Right cardiac atrium (tissue), 5 donors: ENCODE measurements at regions not wholly inside any gene's neighbourhood (a gene's known extent, or its start where the extent isn't known, plus 50 kb on each side); places are given as distances from the start of the nearest gene placed in this dataset.

Experiments
- ATAC-seq, 2 donors: fragments of 200-7000 bp; cut with Tn5 transposase; one replicate each; pipeline versions ENCODE4 v1.8.0 to v1.9.1; 2020; ENCODE audit warnings: moderate library complexity in 2 of 2, mild to moderate bottlenecking in 1 of 2
- DNase-seq, 3 donors: peaks; one replicate each; pipeline ENCODE4 v3.0.0-alpha.2; 2020
- H3K27ac ChIP-seq: one replicate; pipeline ENCODE4 v1.5.1; 2013; ENCODE audit warnings: mild to moderate bottlenecking, low read length, control low read depth, moderate library complexity
- H3K27me3 ChIP-seq: one replicate; pipeline ENCODE4 v1.6.1; 2013; ENCODE audit not compliant: control insufficient read depth, insufficient read depth
- H3K4me1 ChIP-seq: one replicate; pipeline ENCODE4 v1.6.1; 2013; ENCODE audit warnings: low read length; ENCODE audit not compliant: control insufficient read depth, insufficient read depth
- H3K4me3 ChIP-seq: one replicate; pipeline ENCODE4 v1.5.1; 2013; ENCODE audit warnings: low read length, control low read depth
- H3K9me3 ChIP-seq: one replicate; pipeline ENCODE4 v1.6.1; 2013; ENCODE audit warnings: low read length; ENCODE audit not compliant: control insufficient read depth
- WGBS: extraction: QIAGEN DNeasy Blood & Tissue Kit; methylation state at CpG from one replicate; pipeline ENCODE4 v1.1.7; 2013; 5-methylcytosine and 5-hydroxymethylcytosine counted together
- intact Hi-C, 4 donors: fragments of 100-400 bp; cut with DNase I; formaldehyde crosslinking; loops; one replicate each; pipeline versions ENCODE4 v1.11.0 to v1.14.0; 2022 to 2023
- donor health status: healthy with polysubstance abuse.
- donor health status: DM: no; HTN: yes; CAD: no.
- donor health status: DM: no; HTN: no; CAD: no.
- donor health status: DM: no; HTN: yes; CAD: no; lungs with severe emphysema.
- donor health status: DM: yes; HTN: yes; CAD: no.

DNA sequence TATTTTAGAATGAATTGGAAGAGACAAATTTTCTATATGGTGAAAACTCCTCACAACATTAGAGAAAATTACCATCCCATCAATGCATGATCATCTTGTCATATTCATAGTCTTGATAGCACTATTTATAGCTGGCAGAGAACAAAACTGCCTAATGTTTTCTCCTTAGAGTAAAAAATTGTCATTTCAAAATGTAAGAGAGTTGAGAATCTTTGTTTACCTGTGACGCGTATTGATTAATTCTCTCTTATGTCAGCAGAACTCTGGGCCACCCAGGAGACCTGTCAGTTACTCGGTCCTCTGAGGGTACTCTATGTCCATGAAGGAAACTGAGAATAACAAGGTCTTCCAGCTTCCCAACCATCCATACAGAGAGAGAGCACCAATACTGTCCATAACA is 381.4 kb upstream of the ZP4 start:
- no peaks in the 10 kb centered on the region for H3K9me3 ChIP-seq
- H3K4me1 ChIP-seq, result no peaks in the 10 kb centered on the region
- no peaks in the 10 kb centered on the region for H3K27me3 ChIP-seq
- 89% methylated on average over 3 of the region's 3 CpGs for WGBS
- intact Hi-C loops, result no loop called here
- DNase-seq (no peak), ATAC-seq (no peak)
- no peak overlapping the region for H3K27ac ChIP-seq
- H3K4me3 ChIP-seq, result no peak overlapping the region

DNA sequence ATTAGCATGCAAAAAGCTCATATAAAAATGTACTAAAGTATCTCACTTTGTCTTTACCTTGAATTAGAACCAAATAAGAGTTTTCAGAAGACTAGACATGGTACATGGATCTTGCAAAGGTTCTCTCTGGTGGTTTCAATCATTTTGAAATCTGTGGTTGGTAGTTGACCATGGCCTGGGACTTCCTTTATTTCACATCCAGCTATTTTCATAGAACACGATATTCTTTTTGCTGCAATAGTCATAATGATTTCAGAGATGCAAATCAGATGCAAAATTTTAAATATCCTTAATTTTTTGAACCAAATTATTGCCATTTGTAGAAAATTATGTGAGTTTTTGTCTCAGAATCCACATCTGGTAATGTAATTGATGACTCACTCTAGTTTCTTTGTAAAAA is 375.1 kb upstream of the ZP4 start:
- 51% methylated on average over 1 of the region's 1 CpG for WGBS
- DNase-seq, result no peak
- Histone ChIP-seq H3K9me3 (no peaks in the 10 kb centered on the region), H3K27me3 (no peaks in the 10 kb centered on the region), H3K4me1 (no peaks in the 10 kb centered on the region), H3K4me3 (no peak overlapping the region), H3K27ac (no peak overlapping the region)
- intact Hi-C loops, result no loop called here
- ATAC-seq, result no peak

DNA sequence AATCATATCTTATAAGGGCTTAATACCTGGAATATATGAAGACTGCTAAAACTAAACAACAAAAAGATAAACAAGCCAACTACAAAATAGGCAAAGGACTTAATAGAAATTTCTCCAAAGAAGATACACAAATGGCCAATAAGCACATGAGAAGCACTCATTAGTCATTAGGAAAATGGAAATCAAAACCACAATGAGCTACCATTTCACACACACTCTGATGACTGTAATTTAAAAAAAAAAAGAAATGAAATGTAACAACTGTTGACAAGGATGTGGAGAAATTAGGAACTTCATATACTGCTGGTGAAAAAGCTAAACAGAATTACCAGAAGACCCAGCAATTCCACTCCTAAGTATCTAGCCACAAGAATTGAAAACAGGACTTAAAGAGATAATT is 374.2 kb upstream of the ZP4 start:
- intact Hi-C loops, result no loop called here
- Histone ChIP-seq H3K27me3 (no peaks in the 10 kb centered on the region), H3K4me1 (no peaks in the 10 kb centered on the region), H3K4me3 (no peak overlapping the region), H3K27ac (no peak overlapping the region), H3K9me3 (no peaks in the 10 kb centered on the region)
- ATAC-seq, result no peak
- DNase-seq, result no peak

DNA sequence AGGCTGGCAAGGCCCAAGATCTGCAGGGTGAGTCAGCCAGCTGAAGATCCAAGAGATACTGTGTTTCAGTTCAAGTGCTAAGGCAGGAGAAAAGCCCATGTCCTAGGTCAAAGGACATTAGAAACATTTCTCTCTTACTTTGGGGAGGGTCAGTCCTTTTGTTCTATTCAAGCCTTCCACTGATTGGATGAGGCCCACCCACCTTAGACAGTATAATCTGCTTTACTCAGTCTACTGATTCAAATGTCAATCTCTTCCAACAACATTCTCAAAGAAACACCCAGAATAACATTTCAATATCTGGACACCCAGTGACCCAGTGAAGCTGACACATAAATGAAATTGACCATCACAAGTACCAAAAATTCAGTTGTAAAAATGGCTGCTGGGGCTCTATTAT is 367.8 kb upstream of the ZP4 start:
- no peak overlapping the region for H3K4me3 ChIP-seq
- DNase-seq (no peak), ATAC-seq (no peak)
- H3K27ac ChIP-seq, result no peak overlapping the region
- H3K4me1 ChIP-seq, result no peaks in the 10 kb centered on the region
- H3K9me3 ChIP-seq, result no peaks in the 10 kb centered on the region
- H3K27me3 ChIP-seq, result no peaks in the 10 kb centered on the region
- intact Hi-C loops, result no loop called here

DNA sequence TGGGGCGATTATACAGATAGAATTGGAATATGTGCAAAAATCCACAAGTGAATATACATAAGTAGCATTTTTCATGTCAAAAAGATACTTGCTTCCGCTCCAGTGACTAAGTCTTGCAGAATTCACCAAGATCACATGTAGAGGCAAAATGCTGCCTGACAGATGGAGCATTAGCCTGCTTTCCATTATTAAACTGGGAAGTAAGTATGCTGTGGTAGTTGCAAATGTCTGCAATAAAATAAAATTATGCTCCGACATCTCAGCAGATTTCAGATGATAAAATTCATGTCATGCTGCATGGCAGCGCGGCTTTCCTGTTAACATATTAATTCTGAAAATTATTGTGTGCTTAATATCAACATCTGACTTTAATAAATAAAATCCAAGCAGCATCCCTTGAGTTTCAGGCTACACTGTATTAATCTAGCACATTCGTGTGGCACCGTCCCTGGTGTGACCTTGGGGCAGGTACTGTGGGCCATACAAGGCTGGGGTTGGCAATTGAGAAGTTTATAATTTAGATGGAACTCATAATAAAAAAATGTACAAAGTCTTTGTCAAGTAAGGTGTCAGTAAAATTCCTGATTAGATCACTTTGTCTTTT is 366.4 kb upstream of the ZP4 start:
- DNase-seq (no peak), ATAC-seq (no peak)
- intact Hi-C loops, result no loop called here
- Histone ChIP-seq H3K4me1 (no peaks in the 10 kb centered on the region), H3K27ac (no peak overlapping the region), H3K9me3 (no peaks in the 10 kb centered on the region), H3K27me3 (no peaks in the 10 kb centered on the region), H3K4me3 (no peak overlapping the region)
- WGBS, result 73% methylated on average over 7 of the region's 7 CpGs

DNA sequence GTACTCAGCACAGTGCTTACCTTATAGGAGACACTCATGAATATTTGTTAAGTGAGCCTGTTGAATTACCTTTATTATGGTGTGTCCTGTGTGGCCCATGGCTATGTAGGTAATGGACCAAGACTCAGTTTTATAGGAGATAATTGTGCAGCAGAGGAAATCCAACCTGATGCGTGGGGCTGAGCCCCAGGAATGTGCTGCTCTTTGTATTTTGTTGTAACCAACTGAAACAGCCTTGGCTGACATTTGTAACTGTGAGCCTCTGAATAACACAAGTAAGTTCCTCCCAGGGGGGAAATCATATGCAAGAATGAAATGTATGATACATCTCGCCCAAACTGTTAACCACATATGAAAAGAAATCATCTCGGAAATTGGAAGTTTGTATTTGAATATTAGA is 364.2 kb upstream of the ZP4 start:
- H3K4me1 ChIP-seq, result no peaks in the 10 kb centered on the region
- no peaks in the 10 kb centered on the region for H3K27me3 ChIP-seq
- intact Hi-C loops, result no loop called here
- no peak overlapping the region for H3K4me3 ChIP-seq
- DNase-seq (no peak), ATAC-seq (no peak)
- no peaks in the 10 kb centered on the region for H3K9me3 ChIP-seq
- no peak overlapping the region for H3K27ac ChIP-seq
- 54% methylated on average over 3 of the region's 3 CpGs for whole genome bisulfite sequencing

DNA sequence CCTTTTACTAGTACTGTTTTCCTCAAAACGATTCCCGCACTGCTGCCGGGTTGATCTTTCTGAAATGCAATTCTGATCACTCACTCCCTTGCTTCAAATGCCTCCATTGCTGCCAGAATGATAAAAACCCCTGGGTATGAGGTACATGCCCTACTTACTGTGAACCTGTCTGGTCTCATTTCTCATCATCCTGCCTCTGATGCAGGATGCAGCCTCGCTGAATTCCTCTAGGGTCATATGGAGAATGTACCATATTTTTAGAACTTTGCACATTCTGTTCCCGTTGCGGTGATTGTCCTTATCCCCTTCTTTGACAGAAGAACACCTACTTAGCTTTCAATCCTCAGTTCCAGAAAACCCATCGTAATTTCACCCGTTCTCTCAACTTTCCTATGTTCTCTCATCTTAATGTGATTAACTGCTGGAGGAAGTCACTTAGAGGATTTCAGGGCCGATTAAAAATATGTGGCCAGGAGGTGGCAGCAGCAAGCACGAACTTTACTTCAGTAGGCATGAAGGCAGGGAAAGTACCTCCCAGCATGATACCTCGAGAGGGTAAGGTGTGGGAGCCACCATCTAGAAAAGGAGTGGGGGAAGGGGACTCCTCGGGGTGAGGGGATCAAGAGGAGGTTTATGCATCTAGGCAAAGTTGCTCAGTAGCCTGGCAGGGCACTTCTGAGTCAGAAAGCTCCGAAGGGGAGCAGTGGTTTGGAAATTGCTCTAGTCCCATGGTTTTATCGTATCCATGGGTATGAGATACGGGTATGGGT is 361.5 kb upstream of the ZP4 start:
- WGBS, result 50% methylated on average over 15 of the region's 15 CpGs
- Histone ChIP-seq H3K4me3 (no peak overlapping the region), H3K27me3 (no peaks in the 10 kb centered on the region), H3K27ac (no peak overlapping the region), H3K9me3 (no peaks in the 10 kb centered on the region), H3K4me1 (no peaks in the 10 kb centered on the region)
- intact Hi-C loops, result no loop called here
- ATAC-seq (no peak), DNase-seq (peak; percentile 23 to 60 (median 43))

DNA sequence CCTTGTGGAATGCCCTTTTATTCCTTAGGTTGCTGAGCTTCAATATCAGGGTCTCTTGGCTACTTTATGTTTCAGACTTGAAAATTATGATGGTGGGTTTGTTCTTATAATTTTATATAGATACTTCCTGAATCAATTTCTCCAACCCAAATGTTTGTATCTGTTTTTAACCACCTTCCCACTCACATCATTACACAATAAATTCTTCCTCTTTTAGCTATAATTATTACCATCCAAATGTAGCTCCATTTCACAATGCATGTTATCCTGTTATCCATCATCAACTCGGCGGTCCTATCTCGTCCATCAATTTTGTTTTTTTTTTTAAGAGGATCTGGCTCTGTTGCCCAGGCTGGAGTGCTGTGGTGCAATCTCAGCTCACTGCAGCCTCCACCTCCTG is 357.6 kb upstream of the ZP4 start:
- no peak for DNase-seq
- Histone ChIP-seq H3K4me3 (no peak overlapping the region), H3K9me3 (no peaks in the 10 kb centered on the region), H3K27me3 (no peaks in the 10 kb centered on the region), H3K27ac (no peak overlapping the region), H3K4me1 (no peaks in the 10 kb centered on the region)
- 66% methylated on average over 3 of the region's 3 CpGs for WGBS
- intact Hi-C loops, result no loop called here
- ATAC-seq, result no peak

DNA sequence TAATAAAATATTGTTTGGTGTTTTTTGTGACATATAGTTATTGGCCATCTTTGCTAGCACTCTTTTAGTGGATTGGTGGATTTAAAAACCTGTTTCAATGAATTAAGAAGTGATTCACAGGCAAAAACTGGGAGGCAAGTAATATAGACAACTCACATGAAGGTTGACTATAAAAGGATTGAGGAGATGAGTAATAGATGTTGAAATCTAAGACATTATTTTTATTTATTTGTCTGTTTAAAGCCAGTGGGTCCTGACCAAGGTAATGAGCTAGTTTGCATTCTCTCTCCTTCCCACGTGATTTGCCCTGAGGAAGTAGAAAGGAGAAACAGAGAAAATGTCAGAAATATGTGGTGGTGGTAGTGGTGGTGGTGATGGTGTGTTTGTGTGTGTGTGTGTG is 351.5 kb upstream of the ZP4 start:
- Histone ChIP-seq H3K27me3 (no peaks in the 10 kb centered on the region), H3K27ac (no peak overlapping the region), H3K4me1 (no peaks in the 10 kb centered on the region), H3K4me3 (no peak overlapping the region), H3K9me3 (no peaks in the 10 kb centered on the region)
- ATAC-seq, result no peak
- WGBS, result 59% methylated on average over 1 of the region's 1 CpG
- intact Hi-C loops, result no loop called here
- DNase-seq, result no peak

DNA sequence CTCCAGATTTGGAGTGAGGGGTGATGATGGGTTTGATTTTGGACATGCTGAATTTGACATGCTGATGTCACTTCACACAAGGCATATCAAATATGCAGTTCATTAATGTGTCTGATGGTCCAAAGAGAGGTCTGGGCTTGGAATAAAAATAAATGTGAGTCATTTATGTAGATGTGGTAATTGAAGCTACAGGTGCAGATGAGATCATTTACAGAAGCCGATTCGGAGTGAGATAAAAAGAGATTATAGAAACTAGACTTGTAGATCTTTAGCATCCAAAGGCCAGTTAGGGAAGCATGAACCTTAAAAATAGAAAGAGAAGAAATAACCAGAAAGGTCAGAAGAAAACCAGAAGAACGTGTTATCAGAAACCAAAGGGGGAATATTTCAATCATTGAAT is 350.9 kb upstream of the ZP4 start:
- 74% methylated on average over 3 of the region's 3 CpGs for whole genome bisulfite sequencing
- Histone ChIP-seq H3K4me3 (no peak overlapping the region), H3K27ac (no peak overlapping the region), H3K27me3 (no peaks in the 10 kb centered on the region), H3K9me3 (no peaks in the 10 kb centered on the region), H3K4me1 (no peaks in the 10 kb centered on the region)
- ATAC-seq (no peak), DNase-seq (no peak)
- intact Hi-C loops, result no loop called here

DNA sequence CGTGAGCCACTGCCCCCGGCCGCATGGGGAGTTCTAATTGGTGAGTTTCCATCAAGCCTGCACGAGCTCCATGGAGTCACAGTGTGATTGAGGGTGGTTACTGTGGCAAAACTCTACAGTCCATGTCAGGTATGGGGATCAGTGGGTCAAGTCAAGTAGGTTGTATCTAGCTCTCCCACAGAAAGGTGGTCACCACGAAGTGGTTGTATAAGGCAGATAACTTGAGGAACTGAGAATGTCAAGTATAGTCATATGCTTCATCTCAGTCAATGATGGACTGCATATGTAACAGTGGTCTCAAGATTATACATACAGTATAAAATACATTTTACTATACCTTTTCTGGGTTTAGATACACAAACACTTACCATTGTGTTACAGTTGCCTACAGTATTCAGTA is 348.6 kb upstream of the ZP4 start:
- Histone ChIP-seq H3K4me1 (no peaks in the 10 kb centered on the region), H3K27me3 (no peaks in the 10 kb centered on the region), H3K4me3 (no peak overlapping the region), H3K27ac (no peak overlapping the region), H3K9me3 (no peaks in the 10 kb centered on the region)
- ATAC-seq (no peak), DNase-seq (no peak)
- intact Hi-C loops, result no loop called here
- 88% methylated on average over 5 of the region's 5 CpGs for WGBS

DNA sequence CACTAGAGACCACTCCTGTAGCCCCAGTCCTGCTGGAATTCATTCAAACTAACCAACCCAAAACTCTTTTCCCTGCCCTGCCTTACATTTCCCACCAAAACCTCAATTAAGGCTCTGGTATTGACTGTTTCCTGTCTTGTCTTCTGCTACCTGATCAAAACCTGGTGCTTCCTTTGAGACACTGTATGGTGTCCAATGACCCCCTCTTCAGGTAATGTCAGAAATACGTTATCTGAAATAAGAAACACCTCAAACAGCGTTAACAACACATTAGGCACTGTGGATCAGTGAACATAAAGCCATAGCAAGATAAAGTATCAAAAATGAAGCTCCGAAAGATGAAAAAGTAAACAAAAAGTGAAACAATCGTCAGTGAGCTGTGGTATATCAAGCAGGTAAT is 343.2 kb upstream of the ZP4 start:
- ATAC-seq (no peak), DNase-seq (no peak)
- Histone ChIP-seq H3K27me3 (no peaks in the 10 kb centered on the region), H3K27ac (no peak overlapping the region), H3K4me3 (no peak overlapping the region), H3K4me1 (no peaks in the 10 kb centered on the region), H3K9me3 (no peaks in the 10 kb centered on the region)
- intact Hi-C loops, result no loop called here
- 36% methylated on average over 4 of the region's 4 CpGs for WGBS
